ENCODE measurements at regions not wholly inside any gene's neighbourhood (a gene's known extent, or its start where the extent isn't known, plus 50 kb on each side); places are given as distances from the start of the nearest gene placed in this dataset.

DNA sequence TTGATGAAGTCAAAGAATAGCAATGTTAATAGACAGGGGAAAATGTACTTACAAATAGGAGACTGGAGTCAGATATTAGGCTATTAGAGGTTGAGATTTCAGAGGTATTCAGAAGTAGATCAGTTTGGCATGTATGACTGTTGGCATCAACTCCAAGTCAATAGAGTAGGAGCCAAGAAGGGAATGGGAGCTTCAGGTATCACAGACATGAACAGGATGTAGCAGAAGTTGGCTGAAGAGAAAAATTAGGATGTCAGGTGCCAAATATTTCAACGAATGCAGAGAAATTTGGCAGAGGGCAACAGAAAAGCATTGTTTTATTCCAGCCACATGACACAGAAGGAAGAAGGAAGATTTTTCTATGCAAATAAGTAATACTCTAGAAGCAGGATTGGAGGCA is 69.7 kb downstream of the GLYATL1 start:
- no CpG with 5 or more reads among the region's 1 CpG for WGBS, 2 experiments (ENCODE audit: extremely low coverage in 2 of 2, insufficient read length in 1 of 2)

More for the DNA sequence above, 69.7 kb downstream of the GLYATL1 start:
- no peak overlapping the region for H3K56ac ChIP-seq (ENCODE audit: extremely low read depth, insufficient read depth, low read length)
- H2AK9ac ChIP-seq (replicated peaks; ENCODE audit: low read depth, low read length, poor library complexity), result no peak overlapping the region
- H3K4me3 ChIP-seq (ENCODE audit: insufficient read depth, low read depth, low read length), result no peak overlapping the region
- H3K27me3 ChIP-seq (ENCODE audit: control insufficient read depth, insufficient read depth, low read length), result no peaks in the 10 kb centered on the region
- no peak overlapping the region for H3K4ac ChIP-seq (ENCODE audit: low read depth, low read length)
- no peak overlapping the region for H4K91ac ChIP-seq (ENCODE audit: insufficient read depth, low read depth, low read length)
- dilution Hi-C loops (cut with HindIII; ENCODE audit: low sequenced_read_pairs, unreplicated experiment), result no loop called here
- H4K20me1 ChIP-seq (ENCODE audit: insufficient read depth, low read length), result no peaks in the 10 kb centered on the region
- H3K9me1 ChIP-seq (ENCODE audit: insufficient read depth, low read length), result no peaks in the 10 kb centered on the region
- no peaks in the 10 kb centered on the region for H3K79me1 ChIP-seq (ENCODE audit: low read depth in 1 of 2, low read length in 2 of 2)
- H3K4me2 ChIP-seq (ENCODE audit: low read depth, low read length), result no peak overlapping the region
- no peak for DNase-seq
- no peak for ATAC-seq (ENCODE audit: low read depth)
- H3K36me3 ChIP-seq (ENCODE audit: control insufficient read depth, insufficient read depth, low read length), result no peaks in the 10 kb centered on the region
- no peaks in the 10 kb centered on the region for H3K9me3 ChIP-seq (ENCODE audit: control insufficient read depth, insufficient read depth, low read length)
- H4K5ac ChIP-seq (ENCODE audit: low read depth, low read length), result no peak overlapping the region
- intact Hi-C loops (cut with micrococcal nuclease), result no loop called here
- BruUV-seq (replicated peaks), result no TSS peak
- H3K4me1 ChIP-seq (ENCODE audit: control insufficient read depth, insufficient read depth, low read length), result no peaks in the 10 kb centered on the region
- no peak overlapping the region for H3K9ac ChIP-seq (ENCODE audit: low read depth, low read length)
- no peak overlapping the region for H3K23ac ChIP-seq (ENCODE audit: low read depth, low read length)
- no peak overlapping the region for H2AK5ac ChIP-seq (ENCODE audit: low read depth, low read length)
- H3K27ac ChIP-seq (ENCODE audit: insufficient read depth, low read length), result no peak overlapping the region
- no peak overlapping the region for H2BK15ac ChIP-seq (ENCODE audit: low read depth, low read length)
- H3K14ac ChIP-seq (replicated peaks; ENCODE audit: low read depth, low read length), result no peak overlapping the region
- no peak overlapping the region for H4K8ac ChIP-seq (ENCODE audit: low read depth in 2 of 2, low read length in 2 of 2)
- in situ Hi-C loops (cut with MboI; ENCODE audit: low sequenced_read_pairs), result no loop called here
- no peak overlapping the region for H2BK5ac ChIP-seq (ENCODE audit: low read depth, low read length, poor library complexity, severe bottlenecking)
- no peak overlapping the region for H2AFZ ChIP-seq (replicated peaks; ENCODE audit: low read length, poor library complexity)
- no peak overlapping the region for H2BK20ac ChIP-seq (ENCODE audit: low read depth, low read length)
- no peak overlapping the region for H2BK120ac ChIP-seq (ENCODE audit: low read depth, low read length)
- no peak overlapping the region for H3K18ac ChIP-seq (ENCODE audit: low read depth, low read length)
- no peak for TF ChIP-seq CEBPB (IDR thresholded peaks at IDR 0.05; ENCODE audit: low read depth, low read length)
- no peak for TF ChIP-seq CHD1 (IDR thresholded peaks at IDR 0.05; ENCODE audit: low read depth, low read length)
- TF ChIP-seq BHLHE40 (IDR thresholded peaks at IDR 0.05; ENCODE audit: low read depth, low read length), result no peak
- TF ChIP-seq FOS (IDR thresholded peaks at IDR 0.05; ENCODE audit: low read depth, low read length), result no peak
- TF ChIP-seq, protein P1, sequence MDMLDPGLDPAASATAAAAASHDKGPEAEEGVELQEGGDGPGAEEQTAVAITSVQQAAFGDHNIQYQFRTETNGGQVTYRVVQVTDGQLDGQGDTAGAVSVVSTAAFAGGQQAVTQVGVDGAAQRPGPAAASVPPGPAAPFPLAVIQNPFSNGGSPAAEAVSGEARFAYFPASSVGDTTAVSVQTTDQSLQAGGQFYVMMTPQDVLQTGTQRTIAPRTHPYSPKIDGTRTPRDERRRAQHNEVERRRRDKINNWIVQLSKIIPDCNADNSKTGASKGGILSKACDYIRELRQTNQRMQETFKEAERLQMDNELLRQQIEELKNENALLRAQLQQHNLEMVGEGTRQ (IDR thresholded peaks at IDR 0.05; ENCODE audit: low read depth, low read length), result no peak
- no peak for TF ChIP-seq NFE2L2 (IDR thresholded peaks at IDR 0.05; ENCODE audit: low read depth, low read length)
- ChIA-PET CTCF (interaction anchor here (0.7 kb wide), 1 partner anchor 166 kb away, joined by 3 read pairs; no protein-coding TSS in a partner anchor), POLR2A (ENCODE audit: unreplicated experiment) (no interaction called here)
